HCT116 (cell line): ENCODE measurements at regions not wholly inside any gene's neighbourhood (a gene's known extent, or its start where the extent isn't known, plus 50 kb on each side); places are given as distances from the start of the nearest gene placed in this dataset.
"Not testable (repeated sequence)": the region's sequence is repeated elsewhere in the genome, so short reads cannot be mapped to it uniquely, and the experiment has no call there.

Experiments used
- ATAC-seq: fragments of 200-7000 bp; cut with Tn5 transposase; 2 replicates; pipeline ENCODE4 v1.9.1; 2020; ENCODE audit warnings: mild to moderate bottlenecking, moderate library complexity
- BruUV-seq: library from RNA; stranded (reverse); fragments of 400-500 nt; replicated peaks from 2 replicates; lab custom pipeline; 2021; lab: Mats Ljungman, UMichigan
- CTCF ChIA-PET: fragments of 300-600 bp; sonication (Branson Sonifier 250); formaldehyde crosslinking; loops from one replicate; lab custom pipeline; 2021; ENCODE audit warnings: antibody characterized with exemption; lab: Charles Lee
- POLR2A ChIA-PET: fragments of 300-600, 350-600 bp; sonication (Branson Sonifier 250); formaldehyde crosslinking; loops from one replicate; lab custom pipeline; 2021; ENCODE audit warnings: antibody characterized with exemption; lab: Charles Lee
- RAD21 ChIA-PET, 2 experiments: fragments of 300-600 bp; sonication (Branson Sonifier 250); formaldehyde crosslinking; loops; one replicate each; lab custom pipeline; 2023; ENCODE audit warnings: low total read pairs in 2 of 2; ENCODE audit not compliant: uncharacterized antibody in 2 of 2, unreplicated experiment in 2 of 2, low non-redundant PET in 1 of 2; lab: Charles Lee
- DNase-seq: peaks from one replicate; pipeline ENCODE4 v3.0.0-alpha.2; 2010; ENCODE audit warnings: low read depth, low spot score
- H2AFZ ChIP-seq: fragments of 200-600 bp; shearing (Covaris generic), sonication (generic); 2 replicates; pipeline ENCODE4 v1.6.1; 2017; ENCODE audit warnings: low read depth, mixed run types, mixed read lengths, antibody characterized with exemption, low read length; ENCODE audit not compliant: poor library complexity, severe bottlenecking
- H3K27ac ChIP-seq: 2 replicates; pipeline ENCODE4 v1.5.1; 2012; ENCODE audit warnings: low read depth, low read length
- H3K27me3 ChIP-seq: fragments of 200-600 bp; sonication (generic); 2 replicates; pipeline ENCODE4 v1.6.1; 2016; ENCODE audit warnings: mixed run types, low read length, mixed read lengths; ENCODE audit not compliant: insufficient read depth
- H3K36me3 ChIP-seq, 2 experiments: fragments of 200-500 bp in 1 of 2; fragments of 200-600 bp in 1 of 2; sonication (Bioruptor generic) in 1 of 2; sonication (generic) in 1 of 2; 2 replicates each; pipeline versions ENCODE4 v1.5.1 to v1.6.1; 2014 to 2016; ENCODE audit warnings: low read length in 2 of 2, inconsistent platforms in 1 of 2, mixed read lengths in 1 of 2, mixed run types in 1 of 2; ENCODE audit not compliant: insufficient read depth in 2 of 2, control insufficient read depth in 1 of 2
- H3K4me1 ChIP-seq, 2 experiments: fragments of 200-600 bp in 1 of 2; sonication (generic) in 1 of 2; 2 replicates each; pipeline versions ENCODE4 v1.5.1 to v1.6.1; 2012 to 2017; ENCODE audit warnings: low read length in 2 of 2, inconsistent platforms in 1 of 2, mild to moderate bottlenecking in 1 of 2, mixed read lengths in 1 of 2, mixed run types in 1 of 2, moderate library complexity in 1 of 2; ENCODE audit not compliant: insufficient read depth in 2 of 2, control insufficient read depth in 1 of 2
- H3K4me2 ChIP-seq: fragments of 200-600 bp; sonication (generic); 2 replicates; pipeline ENCODE4 v1.6.1; 2017; ENCODE audit warnings: mixed run types, low read length, mixed read lengths
- H3K4me3 ChIP-seq, 2 experiments: fragments of 200-600 bp in 1 of 2; sonication (generic) in 1 of 2; replicated peaks in 1 of 2; 2 replicates each; pipeline ENCODE4 v1.5.1; 2011 to 2016; ENCODE audit warnings: low read length in 2 of 2, control low read depth in 1 of 2, low read depth in 1 of 2, mild to moderate bottlenecking in 1 of 2, mixed read lengths in 1 of 2, mixed run types in 1 of 2
- H3K79me2 ChIP-seq: fragments of 200-600 bp; sonication (generic); 2 replicates; pipeline ENCODE4 v1.6.1; 2017; ENCODE audit warnings: mild to moderate bottlenecking, mixed run types, low read length, moderate library complexity, mixed read lengths; ENCODE audit not compliant: insufficient read depth
- H3K9ac ChIP-seq: fragments of 200-600 bp; sonication (generic); 2 replicates; pipeline ENCODE4 v1.6.1; 2016; ENCODE audit warnings: low read length, mixed read lengths
- H3K9me2 ChIP-seq: fragments of 200-600 bp; sonication (generic), shearing (Covaris generic); 2 replicates; pipeline ENCODE4 v1.6.1; 2017; ENCODE audit warnings: mixed run types, mild to moderate bottlenecking, moderate library complexity; ENCODE audit not compliant: insufficient read depth
- H3K9me3 ChIP-seq, 2 experiments: fragments of 200-500 bp in 1 of 2; fragments of 200-600 bp in 1 of 2; sonication (Bioruptor generic) in 1 of 2; sonication (generic) in 1 of 2; 2 replicates each; pipeline ENCODE4 v1.6.1; 2014 to 2017; ENCODE audit warnings: low read length in 2 of 2, mixed read lengths in 2 of 2, inconsistent platforms in 1 of 2, low read depth in 1 of 2, mild to moderate bottlenecking in 1 of 2, mixed run types in 1 of 2, moderate library complexity in 1 of 2; ENCODE audit not compliant: control insufficient read depth in 1 of 2, insufficient read depth in 1 of 2
- H4K20me1 ChIP-seq: fragments of 200-600 bp; sonication (generic), shearing (Covaris generic); 2 replicates; pipeline ENCODE4 v1.6.1; 2017; ENCODE audit warnings: mixed run types, mild to moderate bottlenecking, moderate library complexity; ENCODE audit not compliant: insufficient read depth
- CBX3 ChIP-seq: IDR thresholded peaks from 2 replicates; pipeline ENCODE4 v1.6.1; 2012; ENCODE audit warnings: low read depth
- CEBPB ChIP-seq: IDR thresholded peaks from 2 replicates; pipeline ENCODE4 v1.6.1; 2012; ENCODE audit warnings: low read depth
- ELF1 ChIP-seq: IDR thresholded peaks from 2 replicates; pipeline ENCODE4 v1.6.1; 2012; ENCODE audit warnings: low read depth, borderline replicate concordance
- EZH2 ChIP-seq: fragments of 200-600 bp; sonication (generic); IDR thresholded peaks from 2 replicates; pipeline ENCODE4 v1.6.1; 2017; ENCODE audit warnings: antibody characterized with exemption, mixed run types
- JUND ChIP-seq: IDR thresholded peaks from 2 replicates; pipeline ENCODE4 v1.6.1; 2012
- POLR2A ChIP-seq: IDR thresholded peaks from 2 replicates; pipeline ENCODE4 v1.7.0; 2011; ENCODE audit warnings: borderline replicate concordance; ENCODE audit not compliant: insufficient read depth, insufficient read length; ENCODE audit errors: extremely low read depth
- POLR2AphosphoS5 ChIP-seq: IDR thresholded peaks from 2 replicates; pipeline ENCODE4 v1.6.1; 2011; ENCODE audit warnings: mild to moderate bottlenecking, low read depth, low read length, moderate library complexity
- RAD21 ChIP-seq: IDR thresholded peaks from 2 replicates; pipeline ENCODE4 v1.6.1; 2012; ENCODE audit warnings: low read depth, mild to moderate bottlenecking
- SP1 ChIP-seq: IDR thresholded peaks from 2 replicates; pipeline ENCODE4 v1.6.1; 2012; ENCODE audit warnings: low read depth
- ZNF274 ChIP-seq: fragments of 200-500 bp; sonication (Bioruptor generic); IDR thresholded peaks from 2 replicates; pipeline ENCODE4 v1.6.1; 2014; ENCODE audit warnings: mild to moderate bottlenecking, low read depth, low read length, inconsistent platforms
- intact Hi-C: fragments of 100-400 bp; cut with micrococcal nuclease; formaldehyde crosslinking; loops from 2 replicates; pipeline ENCODE4 v1.10.0; 2022
- TF ChIP-seq, protein P1 (sequence below): IDR thresholded peaks from 2 replicates; pipeline ENCODE4 v1.6.1; 2012
- TF ChIP-seq, protein P2 (sequence below), 3 experiments: fragments of 200-600 bp in 1 of 3; sonication (generic) in 1 of 3; IDR thresholded peaks in 2 of 3; conservative IDR thresholded peaks in 1 of 3; 2 replicates each; pipeline ENCODE4 v1.5.1; 2012 to 2017; ENCODE audit warnings: low read depth in 2 of 3, low read length in 2 of 3, antibody characterized with exemption in 1 of 3, borderline replicate concordance in 1 of 3, control low read depth in 1 of 3, mild to moderate bottlenecking in 1 of 3, mixed read lengths in 1 of 3, mixed run types in 1 of 3, moderate library complexity in 1 of 3; ENCODE audit not compliant: insufficient read depth in 1 of 3
- TF ChIP-seq, protein P3 (sequence below): IDR thresholded peaks from 2 replicates; pipeline ENCODE4 v1.6.1; 2012
- TF ChIP-seq, protein P4 (sequence below): IDR thresholded peaks from 2 replicates; pipeline ENCODE4 v1.6.1; 2012; ENCODE audit warnings: low read depth

DNA sequence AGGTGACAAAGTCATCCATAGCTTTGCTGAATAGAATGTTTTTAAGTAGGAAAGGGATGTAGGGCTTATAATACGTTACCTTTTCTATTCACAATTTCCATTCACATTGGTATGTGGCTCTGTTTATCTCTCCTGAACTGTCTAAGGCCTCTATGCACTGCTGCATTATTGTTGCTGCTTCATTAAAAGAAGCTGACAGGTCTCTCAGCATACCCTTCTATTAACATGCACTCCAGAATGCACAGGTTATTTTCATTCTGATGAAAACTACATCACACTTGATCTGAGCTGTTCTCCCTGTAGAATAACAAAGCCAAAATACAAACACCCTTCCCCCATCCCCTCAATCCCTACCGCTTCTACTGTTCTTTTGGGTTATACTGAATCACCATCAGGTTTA is 399.3 kb downstream of the TBC1D32 start:
- no peaks in the 10 kb centered on the region for H3K9me3 ChIP-seq
- TF ChIP-seq SP1: no peak
- TF ChIP-seq, protein P1, sequence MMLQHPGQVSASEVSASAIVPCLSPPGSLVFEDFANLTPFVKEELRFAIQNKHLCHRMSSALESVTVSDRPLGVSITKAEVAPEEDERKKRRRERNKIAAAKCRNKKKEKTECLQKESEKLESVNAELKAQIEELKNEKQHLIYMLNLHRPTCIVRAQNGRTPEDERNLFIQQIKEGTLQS: no peak
- no peak for TF ChIP-seq POLR2AphosphoS5
- TF ChIP-seq RAD21: no peak
- no peak for TF ChIP-seq EZH2
- TF ChIP-seq, protein P2, sequence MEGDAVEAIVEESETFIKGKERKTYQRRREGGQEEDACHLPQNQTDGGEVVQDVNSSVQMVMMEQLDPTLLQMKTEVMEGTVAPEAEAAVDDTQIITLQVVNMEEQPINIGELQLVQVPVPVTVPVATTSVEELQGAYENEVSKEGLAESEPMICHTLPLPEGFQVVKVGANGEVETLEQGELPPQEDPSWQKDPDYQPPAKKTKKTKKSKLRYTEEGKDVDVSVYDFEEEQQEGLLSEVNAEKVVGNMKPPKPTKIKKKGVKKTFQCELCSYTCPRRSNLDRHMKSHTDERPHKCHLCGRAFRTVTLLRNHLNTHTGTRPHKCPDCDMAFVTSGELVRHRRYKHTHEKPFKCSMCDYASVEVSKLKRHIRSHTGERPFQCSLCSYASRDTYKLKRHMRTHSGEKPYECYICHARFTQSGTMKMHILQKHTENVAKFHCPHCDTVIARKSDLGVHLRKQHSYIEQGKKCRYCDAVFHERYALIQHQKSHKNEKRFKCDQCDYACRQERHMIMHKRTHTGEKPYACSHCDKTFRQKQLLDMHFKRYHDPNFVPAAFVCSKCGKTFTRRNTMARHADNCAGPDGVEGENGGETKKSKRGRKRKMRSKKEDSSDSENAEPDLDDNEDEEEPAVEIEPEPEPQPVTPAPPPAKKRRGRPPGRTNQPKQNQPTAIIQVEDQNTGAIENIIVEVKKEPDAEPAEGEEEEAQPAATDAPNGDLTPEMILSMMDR (IDR thresholded peaks at IDR 0.05 in 2 of 3, conservative IDR thresholded peaks at IDR 0.05 in 1 of 3; ENCODE audit: borderline replicate concordance in 1 of 3, insufficient read depth in 1 of 3, low read depth in 2 of 3, low read length in 2 of 3): no peak
- TF ChIP-seq, protein P3, sequence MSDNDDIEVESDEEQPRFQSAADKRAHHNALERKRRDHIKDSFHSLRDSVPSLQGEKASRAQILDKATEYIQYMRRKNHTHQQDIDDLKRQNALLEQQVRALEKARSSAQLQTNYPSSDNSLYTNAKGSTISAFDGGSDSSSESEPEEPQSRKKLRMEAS: no peak
- TF ChIP-seq, protein P4, sequence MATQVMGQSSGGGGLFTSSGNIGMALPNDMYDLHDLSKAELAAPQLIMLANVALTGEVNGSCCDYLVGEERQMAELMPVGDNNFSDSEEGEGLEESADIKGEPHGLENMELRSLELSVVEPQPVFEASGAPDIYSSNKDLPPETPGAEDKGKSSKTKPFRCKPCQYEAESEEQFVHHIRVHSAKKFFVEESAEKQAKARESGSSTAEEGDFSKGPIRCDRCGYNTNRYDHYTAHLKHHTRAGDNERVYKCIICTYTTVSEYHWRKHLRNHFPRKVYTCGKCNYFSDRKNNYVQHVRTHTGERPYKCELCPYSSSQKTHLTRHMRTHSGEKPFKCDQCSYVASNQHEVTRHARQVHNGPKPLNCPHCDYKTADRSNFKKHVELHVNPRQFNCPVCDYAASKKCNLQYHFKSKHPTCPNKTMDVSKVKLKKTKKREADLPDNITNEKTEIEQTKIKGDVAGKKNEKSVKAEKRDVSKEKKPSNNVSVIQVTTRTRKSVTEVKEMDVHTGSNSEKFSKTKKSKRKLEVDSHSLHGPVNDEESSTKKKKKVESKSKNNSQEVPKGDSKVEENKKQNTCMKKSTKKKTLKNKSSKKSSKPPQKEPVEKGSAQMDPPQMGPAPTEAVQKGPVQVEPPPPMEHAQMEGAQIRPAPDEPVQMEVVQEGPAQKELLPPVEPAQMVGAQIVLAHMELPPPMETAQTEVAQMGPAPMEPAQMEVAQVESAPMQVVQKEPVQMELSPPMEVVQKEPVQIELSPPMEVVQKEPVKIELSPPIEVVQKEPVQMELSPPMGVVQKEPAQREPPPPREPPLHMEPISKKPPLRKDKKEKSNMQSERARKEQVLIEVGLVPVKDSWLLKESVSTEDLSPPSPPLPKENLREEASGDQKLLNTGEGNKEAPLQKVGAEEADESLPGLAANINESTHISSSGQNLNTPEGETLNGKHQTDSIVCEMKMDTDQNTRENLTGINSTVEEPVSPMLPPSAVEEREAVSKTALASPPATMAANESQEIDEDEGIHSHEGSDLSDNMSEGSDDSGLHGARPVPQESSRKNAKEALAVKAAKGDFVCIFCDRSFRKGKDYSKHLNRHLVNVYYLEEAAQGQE: no peak
- TF ChIP-seq CEBPB: no peak
- no peak for TF ChIP-seq ZNF274
- TF ChIP-seq ELF1: no peak
- TF ChIP-seq JUND: no peak
- TF ChIP-seq POLR2A: no peak
- TF ChIP-seq CBX3: no peak
- POLR2A ChIA-PET: no interaction called here
- intact Hi-C loops: no loop called here
- H4K20me1 ChIP-seq: no peaks in the 10 kb centered on the region
- H2AFZ ChIP-seq: no peak overlapping the region
- no peak for DNase-seq
- H3K79me2 ChIP-seq: no peaks in the 10 kb centered on the region
- no peaks in the 10 kb centered on the region for H3K4me1 ChIP-seq
- no peak overlapping the region for H3K9ac ChIP-seq
- no peaks in the 10 kb centered on the region for H3K36me3 ChIP-seq
- no peak for ATAC-seq
- H3K4me2 ChIP-seq: no peak overlapping the region
- H3K9me2 ChIP-seq: 0 out of 2 replicates have a peak, but pooled peaks cover 6% of the 10 kb centered on the region
- H3K27me3 ChIP-seq: no peaks in the 10 kb centered on the region
- no peak overlapping the region for H3K4me3 ChIP-seq
- BruUV-seq: no TSS peak
- RAD21 ChIA-PET: no interaction called here
- CTCF ChIA-PET: no interaction called here
- no peak overlapping the region for H3K27ac ChIP-seq

DNA sequence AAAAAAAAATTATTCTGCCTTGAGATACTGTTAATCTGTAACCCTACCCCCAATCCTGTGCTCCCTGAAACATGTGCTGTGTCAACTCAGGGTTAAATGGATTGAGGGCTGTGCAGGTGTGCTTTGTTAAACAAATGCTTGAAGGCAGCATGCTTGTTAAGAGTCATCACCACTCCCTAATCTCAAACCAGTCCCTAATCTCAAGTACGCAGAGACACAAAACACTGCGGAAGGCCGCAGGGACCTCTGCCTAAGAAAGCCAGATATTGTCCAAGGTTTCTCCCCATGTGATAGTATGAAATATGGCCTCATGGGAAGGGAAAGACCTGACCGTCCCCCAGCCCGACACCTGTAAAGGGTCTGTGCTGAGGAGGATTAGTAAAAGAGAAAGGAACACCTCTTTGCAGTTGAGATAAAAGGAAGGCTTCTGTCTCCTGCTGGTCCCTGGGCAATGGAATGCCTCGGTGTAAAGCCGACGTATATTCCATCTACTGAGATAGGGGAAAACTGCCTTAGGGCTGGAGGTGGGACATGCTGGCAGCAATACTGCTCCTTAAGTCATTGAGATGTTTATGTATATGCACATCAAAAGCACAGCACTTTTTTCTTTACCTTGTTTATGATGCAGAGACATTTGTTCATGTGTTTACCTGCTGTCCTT is 402.6 kb downstream of the TBC1D32 start:
- intact Hi-C loops, H3K9me3 ChIP-seq, H3K36me3 ChIP-seq, H3K4me1 ChIP-seq, H3K4me3 ChIP-seq, H3K9me2 ChIP-seq, H3K27ac ChIP-seq, H3K4me2 ChIP-seq, BruUV-seq, ATAC-seq, H3K79me2 ChIP-seq, H4K20me1 ChIP-seq, H3K9ac ChIP-seq, H3K27me3 ChIP-seq, RAD21 ChIA-PET, H2AFZ ChIP-seq, DNase-seq, POLR2A ChIA-PET, CTCF ChIA-PET: not testable (repeated sequence)
